HL-60 (cell line): ENCODE measurements at regions not wholly inside any gene's neighbourhood (a gene's known extent, or its start where the extent isn't known, plus 50 kb on each side); places are given as distances from the start of the nearest gene placed in this dataset.

Experiments used
- CTCF ChIP-seq: IDR thresholded peaks from one replicate; pipeline ENCODE4 v1.5.1; 2011; ENCODE audit warnings: low read length, control low read depth, inconsistent platforms; ENCODE audit not compliant: insufficient read depth
- POLR2AphosphoS5 ChIP-seq: IDR thresholded peaks from 2 replicates; pipeline ENCODE4 v1.6.1; 2012; ENCODE audit warnings: low read depth

DNA sequence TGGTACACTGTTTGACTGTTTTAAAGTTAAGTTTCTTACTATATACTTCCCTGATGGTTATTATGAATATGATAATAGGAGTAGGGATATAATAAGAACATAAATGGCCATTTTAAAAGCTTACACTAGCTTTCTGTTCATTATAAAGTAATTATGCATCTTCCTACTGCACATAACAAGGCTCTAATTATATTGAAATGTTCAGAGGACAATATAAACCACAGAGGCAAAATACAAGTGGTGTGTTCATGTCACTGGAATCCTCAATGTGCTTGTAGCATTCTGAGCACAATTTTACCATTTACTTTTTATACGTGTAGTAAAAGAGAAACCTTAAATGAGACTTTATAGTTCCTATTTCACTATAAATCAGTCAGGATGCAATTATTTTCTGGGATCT lies 268.3 kb downstream of the TMA16 start:
- no peak for TF ChIP-seq CTCF
- TF ChIP-seq POLR2AphosphoS5, result no peak
